HG02884 (cell line): ENCODE measurements at regions not wholly inside any gene's neighbourhood (a gene's known extent, or its start where the extent isn't known, plus 50 kb on each side); places are given as distances from the start of the nearest gene placed in this dataset.

ENCODE experiments used
- ATAC-seq: cut with Tn5 transposase; IDR thresholded peaks from one replicate; pipeline ENCODE4 v1.9.1; 2021; ENCODE audit warnings: mild to moderate bottlenecking, moderate library complexity; ENCODE audit not compliant: unreplicated experiment

DNA sequence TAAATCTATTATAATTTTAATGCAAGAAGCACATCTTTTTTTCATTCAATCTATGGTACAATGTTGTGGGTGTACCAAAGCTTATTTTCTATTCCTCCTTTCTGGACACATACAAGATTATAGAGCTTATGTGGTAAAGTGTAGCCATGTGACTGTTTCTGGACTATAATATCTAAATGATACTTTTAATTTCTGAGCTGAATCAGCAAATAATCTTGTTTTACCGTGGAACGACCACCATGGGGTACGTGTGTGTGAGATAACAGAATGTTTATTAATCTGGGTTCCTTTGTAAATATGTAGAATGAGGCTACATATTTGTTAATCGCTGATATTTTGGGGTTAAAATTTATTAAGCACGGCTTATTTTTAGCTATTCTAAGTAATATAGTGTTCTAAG is 111.5 kb upstream of the EYS start:
- ATAC-seq, result no peak

GRCh38 chr6:65816991-65817390 is 110.0 kb upstream of the EYS start:
- ATAC-seq, result no peak

GRCh38 chr6:65814071-65814470 is 107.0 kb upstream of the EYS start:
- ATAC-seq, result no peak

GRCh38 chr6:65803186-65803585 is 96.2 kb upstream of the EYS start:
- ATAC-seq, result no peak

DNA sequence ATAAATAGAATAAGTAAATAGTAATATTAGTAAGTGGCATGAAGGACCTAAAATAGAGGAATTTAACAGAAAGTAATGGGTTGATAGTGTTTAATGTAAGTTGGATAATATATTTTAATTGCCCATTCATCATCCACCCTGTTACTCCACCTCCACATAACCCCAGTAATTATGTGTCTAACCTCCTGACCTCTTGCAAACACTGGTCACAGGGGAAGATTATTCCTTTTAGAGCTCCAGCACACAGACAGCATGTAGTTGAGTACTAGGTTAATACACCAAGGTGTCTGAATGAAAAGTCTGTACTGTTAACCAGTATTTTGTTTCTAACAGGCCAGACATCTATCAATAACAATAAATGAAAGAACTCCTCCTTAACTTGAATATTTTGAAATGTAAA is 92.4 kb upstream of the EYS start:
- no peak for ATAC-seq

- ATAC-seq, result no peak
Observed at GRCh38 chr6:65798280-65799014, 91.4 kb upstream of the EYS start.

DNA sequence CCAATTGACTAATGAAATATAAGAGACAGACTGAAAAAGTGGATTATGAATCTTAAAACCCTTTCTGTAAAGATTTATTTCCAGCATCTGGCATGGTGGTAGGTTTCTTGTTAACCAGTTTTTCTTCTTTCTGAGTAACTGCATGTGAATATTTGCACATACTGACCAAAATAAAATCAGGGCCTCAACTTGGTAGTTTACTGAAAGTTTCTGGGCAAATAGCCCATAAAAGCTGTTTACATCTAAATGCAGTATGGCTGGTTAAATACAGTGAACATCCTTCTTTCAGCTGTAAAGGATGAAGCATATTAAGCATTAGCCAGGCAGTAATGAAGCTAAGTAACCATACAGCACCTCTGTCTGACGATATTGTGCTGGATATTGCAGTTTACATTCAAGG is 83.6 kb upstream of the EYS start:
- no peak for ATAC-seq

GRCh38 chr6:65787787-65788186 is 80.8 kb upstream of the EYS start:
- ATAC-seq, result no peak

DNA sequence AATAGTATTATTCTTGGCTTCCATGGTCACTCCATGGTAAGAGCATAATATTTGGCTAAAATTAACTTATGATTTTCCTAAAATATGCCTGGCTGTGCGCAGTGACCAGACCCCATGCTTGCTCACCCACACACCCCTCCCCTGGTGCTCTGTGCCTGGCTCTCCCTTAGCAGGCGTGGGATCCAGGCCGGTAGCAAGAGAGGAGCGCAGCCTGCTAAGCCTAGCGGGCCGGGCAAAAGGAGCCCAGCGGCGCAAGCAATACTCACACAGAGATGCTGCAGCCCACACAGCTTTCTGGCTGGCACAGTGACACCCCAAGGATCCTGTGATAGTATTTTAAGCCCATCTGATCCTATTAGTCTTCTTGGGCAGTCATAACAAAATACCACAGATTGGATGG is 79.8 kb upstream of the EYS start:
- ATAC-seq, result no peak

DNA sequence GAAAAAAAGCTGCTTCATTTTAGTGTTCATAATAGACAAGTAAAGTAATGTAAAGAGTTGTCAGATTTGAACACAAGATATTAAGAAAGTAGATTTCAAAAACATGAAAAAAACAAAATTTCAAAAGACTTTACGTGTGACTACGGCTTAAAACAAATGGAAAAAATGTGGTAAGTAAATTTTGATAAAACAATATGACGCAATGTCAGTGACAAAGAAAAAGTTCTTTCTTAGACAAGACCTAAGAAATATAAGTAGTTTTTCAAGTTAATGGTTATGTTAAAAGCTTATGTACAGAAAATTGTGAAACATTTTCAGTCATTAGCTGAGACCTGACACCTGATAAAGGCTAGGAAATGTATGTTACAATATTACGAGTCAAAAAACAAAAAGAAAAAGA is 73.7 kb upstream of the EYS start:
- ATAC-seq, result no peak

DNA sequence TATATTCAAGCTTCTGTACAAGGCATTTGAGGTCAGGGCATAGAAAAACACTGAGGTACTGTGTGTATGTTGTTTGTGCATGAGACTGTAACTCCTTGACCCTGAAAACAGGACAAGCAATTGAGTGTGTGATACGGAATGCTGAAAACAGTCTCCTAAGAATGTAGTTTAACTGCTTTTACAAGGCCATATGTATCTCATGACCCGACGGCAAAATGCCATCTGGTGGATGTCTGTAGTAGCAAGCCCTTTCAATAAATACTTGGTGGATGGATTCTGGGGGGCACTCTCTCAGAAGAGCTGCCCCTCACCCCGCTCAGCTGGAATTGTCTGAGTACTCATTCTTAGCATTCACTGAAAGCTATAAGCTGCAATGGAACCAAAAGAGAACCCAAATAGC is 69.3 kb upstream of the EYS start:
- no peak for ATAC-seq

GRCh38 chr6:65771946-65772345 is 64.9 kb upstream of the EYS start:
- ATAC-seq, result no peak

GRCh38 chr6:65761890-65762289 is 54.9 kb upstream of the EYS start:
- ATAC-seq, result no peak

DNA sequence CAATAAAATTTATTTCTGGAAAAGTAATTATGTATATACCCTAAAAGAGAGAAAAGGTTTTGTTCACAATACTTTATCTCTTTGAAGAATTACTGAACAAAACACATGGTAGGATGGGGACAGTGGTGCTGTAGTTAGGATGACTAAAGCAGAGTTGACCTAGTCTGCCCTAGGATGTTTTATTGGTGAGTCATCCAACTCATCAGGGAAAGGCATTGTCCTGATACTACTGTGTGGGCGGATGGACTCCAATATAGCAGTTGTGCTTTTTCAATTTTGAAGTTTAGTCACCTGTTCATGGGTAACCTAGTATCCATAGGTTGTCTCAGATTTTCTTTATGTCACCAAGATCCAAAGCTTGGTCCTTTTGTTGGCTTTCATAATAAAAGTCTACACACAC is 53.3 kb upstream of the EYS start:
- no peak for ATAC-seq
